A549 (cell line): ENCODE measurements at regions not wholly inside any gene's neighbourhood (a gene's known extent, or its start where the extent isn't known, plus 50 kb on each side); places are given as distances from the start of the nearest gene placed in this dataset.

Experiments used
- CHD2 ChIP-seq: fragments of 150-350 bp; IDR thresholded peaks from 2 replicates; pipeline ENCODE4 v1.6.1; 2014; ENCODE audit warnings: low read length; ENCODE audit not compliant: partially characterized antibody
- NFE2L2 ChIP-seq: fragments of 150-350 bp; conservative IDR thresholded peaks from 2 replicates; pipeline ENCODE4 v1.6.1; 2014; ENCODE audit warnings: low read length
- NPAS2 ChIP-seq: fragments of 250-450 bp; sonication (Bioruptor Pico); IDR thresholded peaks from 2 replicates; pipeline ENCODE4 v1.8.0; 2022; ENCODE audit warnings: mild to moderate bottlenecking, moderate library complexity, borderline replicate concordance
- POLR2A ChIP-seq: IDR thresholded peaks from 2 replicates; pipeline ENCODE4 v1.6.1; 2012; ENCODE audit warnings: mild to moderate bottlenecking, low read length
- POLR2AphosphoS2 ChIP-seq: conservative IDR thresholded peaks from 2 replicates; pipeline ENCODE4 v1.6.1; 2012; ENCODE audit warnings: low read length, improper control_type of control experiment, inconsistent platforms
- ZFP36 ChIP-seq: fragments of 450-650 bp; IDR thresholded peaks from 2 replicates; pipeline ENCODE4 v1.6.1; 2014; ENCODE audit warnings: borderline replicate concordance; ENCODE audit not compliant: partially characterized antibody
- TF ChIP-seq, protein P1 (sequence below): fragments of >200 bp; sonication (Bioruptor Twin); formaldehyde crosslinking; IDR thresholded peaks from 3 replicates; pipeline ENCODE4 v1.5.1; 2016
- TF ChIP-seq, protein P2 (sequence below): fragments of 200-600 bp; sonication (generic); IDR thresholded peaks from 2 replicates; pipeline ENCODE4 v1.6.1; 2016; ENCODE audit warnings: antibody characterized with exemption, mild to moderate bottlenecking, moderate library complexity

DNA sequence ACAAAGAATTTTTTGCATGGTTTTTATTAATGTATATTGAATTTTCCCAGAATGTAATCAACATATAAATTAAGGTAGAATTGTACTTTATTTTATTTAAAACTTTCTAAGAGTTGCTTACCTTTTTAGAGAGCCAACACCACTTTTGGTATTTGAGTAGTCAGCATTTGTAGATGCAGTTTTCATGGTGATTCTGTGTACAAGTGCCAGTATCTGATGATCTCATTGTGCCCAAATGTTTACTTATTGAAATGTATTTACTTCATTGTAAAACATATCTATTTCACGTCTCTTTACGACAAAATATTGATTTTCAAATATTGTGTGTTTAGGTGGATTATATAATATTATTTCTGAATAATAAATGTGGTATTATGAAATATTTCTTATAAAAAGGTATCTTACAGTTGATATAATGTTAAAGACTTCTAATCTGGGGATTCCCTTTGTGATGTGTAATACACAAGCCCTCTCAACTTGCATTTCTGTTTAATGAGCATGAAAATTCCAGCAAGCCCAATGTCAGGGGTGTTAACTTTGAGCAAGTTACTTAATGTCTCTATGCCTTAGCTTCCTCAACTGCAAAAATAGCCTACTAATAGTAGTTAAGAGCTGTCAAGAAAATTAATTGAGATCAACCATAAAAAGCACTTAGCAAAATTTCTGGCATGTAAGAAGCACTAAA lies 141.8 kb upstream of the ZNF648 start:
- TF ChIP-seq, protein P1, sequence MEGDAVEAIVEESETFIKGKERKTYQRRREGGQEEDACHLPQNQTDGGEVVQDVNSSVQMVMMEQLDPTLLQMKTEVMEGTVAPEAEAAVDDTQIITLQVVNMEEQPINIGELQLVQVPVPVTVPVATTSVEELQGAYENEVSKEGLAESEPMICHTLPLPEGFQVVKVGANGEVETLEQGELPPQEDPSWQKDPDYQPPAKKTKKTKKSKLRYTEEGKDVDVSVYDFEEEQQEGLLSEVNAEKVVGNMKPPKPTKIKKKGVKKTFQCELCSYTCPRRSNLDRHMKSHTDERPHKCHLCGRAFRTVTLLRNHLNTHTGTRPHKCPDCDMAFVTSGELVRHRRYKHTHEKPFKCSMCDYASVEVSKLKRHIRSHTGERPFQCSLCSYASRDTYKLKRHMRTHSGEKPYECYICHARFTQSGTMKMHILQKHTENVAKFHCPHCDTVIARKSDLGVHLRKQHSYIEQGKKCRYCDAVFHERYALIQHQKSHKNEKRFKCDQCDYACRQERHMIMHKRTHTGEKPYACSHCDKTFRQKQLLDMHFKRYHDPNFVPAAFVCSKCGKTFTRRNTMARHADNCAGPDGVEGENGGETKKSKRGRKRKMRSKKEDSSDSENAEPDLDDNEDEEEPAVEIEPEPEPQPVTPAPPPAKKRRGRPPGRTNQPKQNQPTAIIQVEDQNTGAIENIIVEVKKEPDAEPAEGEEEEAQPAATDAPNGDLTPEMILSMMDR: no peak
- no peak for TF ChIP-seq CHD2
- no peak for TF ChIP-seq NPAS2 (CRISPR knock-in tag)
- TF ChIP-seq POLR2A: no peak
- no peak for TF ChIP-seq POLR2AphosphoS2
- no peak for TF ChIP-seq ZFP36
- TF ChIP-seq, protein P2, sequence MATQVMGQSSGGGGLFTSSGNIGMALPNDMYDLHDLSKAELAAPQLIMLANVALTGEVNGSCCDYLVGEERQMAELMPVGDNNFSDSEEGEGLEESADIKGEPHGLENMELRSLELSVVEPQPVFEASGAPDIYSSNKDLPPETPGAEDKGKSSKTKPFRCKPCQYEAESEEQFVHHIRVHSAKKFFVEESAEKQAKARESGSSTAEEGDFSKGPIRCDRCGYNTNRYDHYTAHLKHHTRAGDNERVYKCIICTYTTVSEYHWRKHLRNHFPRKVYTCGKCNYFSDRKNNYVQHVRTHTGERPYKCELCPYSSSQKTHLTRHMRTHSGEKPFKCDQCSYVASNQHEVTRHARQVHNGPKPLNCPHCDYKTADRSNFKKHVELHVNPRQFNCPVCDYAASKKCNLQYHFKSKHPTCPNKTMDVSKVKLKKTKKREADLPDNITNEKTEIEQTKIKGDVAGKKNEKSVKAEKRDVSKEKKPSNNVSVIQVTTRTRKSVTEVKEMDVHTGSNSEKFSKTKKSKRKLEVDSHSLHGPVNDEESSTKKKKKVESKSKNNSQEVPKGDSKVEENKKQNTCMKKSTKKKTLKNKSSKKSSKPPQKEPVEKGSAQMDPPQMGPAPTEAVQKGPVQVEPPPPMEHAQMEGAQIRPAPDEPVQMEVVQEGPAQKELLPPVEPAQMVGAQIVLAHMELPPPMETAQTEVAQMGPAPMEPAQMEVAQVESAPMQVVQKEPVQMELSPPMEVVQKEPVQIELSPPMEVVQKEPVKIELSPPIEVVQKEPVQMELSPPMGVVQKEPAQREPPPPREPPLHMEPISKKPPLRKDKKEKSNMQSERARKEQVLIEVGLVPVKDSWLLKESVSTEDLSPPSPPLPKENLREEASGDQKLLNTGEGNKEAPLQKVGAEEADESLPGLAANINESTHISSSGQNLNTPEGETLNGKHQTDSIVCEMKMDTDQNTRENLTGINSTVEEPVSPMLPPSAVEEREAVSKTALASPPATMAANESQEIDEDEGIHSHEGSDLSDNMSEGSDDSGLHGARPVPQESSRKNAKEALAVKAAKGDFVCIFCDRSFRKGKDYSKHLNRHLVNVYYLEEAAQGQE: no peak
- no peak for TF ChIP-seq NFE2L2
